Cardiac muscle cell (in vitro differentiated cells and primary cell): ENCODE measurements at regions not wholly inside any gene's neighbourhood (a gene's known extent, or its start where the extent isn't known, plus 50 kb on each side); places are given as distances from the start of the nearest gene placed in this dataset.

Experiments used
- DNase-seq, 2 donors: peaks; one replicate each; pipeline versions ENCODE4 v3.0.0 to v3.0.0-alpha.2; 2010 to 2017; ENCODE audit warnings: low read depth in 1 of 2, low spot score in 1 of 2
- H3K27ac ChIP-seq: fragments of 200-600 bp; sonication (generic); 2 replicates; pipeline ENCODE4 v1.5.1; 2016
- H3K27me3 ChIP-seq: fragments of 200-600 bp; sonication (generic); 2 replicates; pipeline ENCODE4 v1.6.0; 2016; ENCODE audit warnings: control low read depth
- H3K36me3 ChIP-seq: fragments of 200-600 bp; sonication (generic); 2 replicates; pipeline ENCODE4 v1.5.1; 2016; ENCODE audit warnings: control low read depth
- H3K4me1 ChIP-seq: fragments of 200-600 bp; sonication (generic); 2 replicates; pipeline ENCODE4 v1.8.1; 2017; ENCODE audit warnings: low read depth, mild to moderate bottlenecking, mixed run types
- H3K4me3 ChIP-seq: fragments of 200-600 bp; sonication (generic); 2 replicates; pipeline ENCODE4 v1.5.1; 2016; ENCODE audit warnings: mild to moderate bottlenecking
- H3K9me3 ChIP-seq: fragments of 200-600 bp; sonication (generic); 2 replicates; pipeline ENCODE4 v1.5.1; 2017; ENCODE audit warnings: low read depth, mild to moderate bottlenecking, control low read depth
- CTCF ChIP-seq: IDR thresholded peaks from 2 replicates; pipeline ENCODE4 v1.5.1; 2012; ENCODE audit warnings: low read depth, mild to moderate bottlenecking, low read length

- TF ChIP-seq CTCF: no peak
- H3K27me3 ChIP-seq: no peaks in the 10 kb centered on the region
- H3K9me3 ChIP-seq: no peaks in the 10 kb centered on the region
- H3K36me3 ChIP-seq: no peaks in the 10 kb centered on the region
- no peak overlapping the region for H3K4me3 ChIP-seq
- H3K27ac ChIP-seq: no peak overlapping the region
- DNase-seq: no peak
- H3K4me1 ChIP-seq: no peaks in the 10 kb centered on the region
Observed at GRCh38 chr7:20509892-20510572, 105.4 kb upstream of the ABCB5 start.

GRCh38 chr7:20510573-20510900, 104.9 kb upstream of the ABCB5 start:
- no peaks in the 10 kb centered on the region for H3K4me1 ChIP-seq
- no peak overlapping the region for H3K27ac ChIP-seq
- H3K9me3 ChIP-seq: no peaks in the 10 kb centered on the region
- no peak for DNase-seq
- no peaks in the 10 kb centered on the region for H3K36me3 ChIP-seq
- no peaks in the 10 kb centered on the region for H3K27me3 ChIP-seq
- TF ChIP-seq CTCF: no peak
- no peak overlapping the region for H3K4me3 ChIP-seq

- TF ChIP-seq CTCF: no peak
- H3K9me3 ChIP-seq: no peaks in the 10 kb centered on the region
- H3K4me1 ChIP-seq: no peaks in the 10 kb centered on the region
- H3K27me3 ChIP-seq: no peaks in the 10 kb centered on the region
- no peak overlapping the region for H3K4me3 ChIP-seq
- no peak overlapping the region for H3K27ac ChIP-seq
- no peak for DNase-seq
- no peaks in the 10 kb centered on the region for H3K36me3 ChIP-seq
Observed at GRCh38 chr7:20513341-20513740, 102.1 kb upstream of the ABCB5 start.

- no peak for TF ChIP-seq CTCF
Observed at GRCh38 chr7:20513897-20514296, 101.6 kb upstream of the ABCB5 start.

GRCh38 chr7:20514364-20514763, 101.1 kb upstream of the ABCB5 start:
- H3K4me1 ChIP-seq: no peaks in the 10 kb centered on the region
- no peaks in the 10 kb centered on the region for H3K27me3 ChIP-seq
- no peaks in the 10 kb centered on the region for H3K36me3 ChIP-seq
- no peak for TF ChIP-seq CTCF
- no peak overlapping the region for H3K27ac ChIP-seq
- no peaks in the 10 kb centered on the region for H3K9me3 ChIP-seq
- no peak overlapping the region for H3K4me3 ChIP-seq
- DNase-seq: peak; percentile 67 to 80

More at GRCh38 chr7:20513897-20514296, 101.6 kb upstream of the ABCB5 start:
- no peaks in the 10 kb centered on the region for H3K36me3 ChIP-seq
- H3K27me3 ChIP-seq: no peaks in the 10 kb centered on the region
- no peaks in the 10 kb centered on the region for H3K4me1 ChIP-seq
- no peak overlapping the region for H3K4me3 ChIP-seq
- H3K27ac ChIP-seq: no peak overlapping the region
- no peaks in the 10 kb centered on the region for H3K9me3 ChIP-seq
- DNase-seq: no peak
